GM18909 (cell line): ENCODE measurements at regions not wholly inside any gene's neighbourhood (a gene's known extent, or its start where the extent isn't known, plus 50 kb on each side); places are given as distances from the start of the nearest gene placed in this dataset.
A peak's percentile ranks its signal among the peaks of the same experiment; 100 is the strongest.
"Not testable (repeated sequence)": the region's sequence is repeated elsewhere in the genome, so short reads cannot be mapped to it uniquely, and the experiment has no call there.

ENCODE experiments used
- ATAC-seq: cut with Tn5 transposase; IDR thresholded peaks from one replicate; pipeline ENCODE4 v1.9.1; 2021; ENCODE audit warnings: mild to moderate bottlenecking; ENCODE audit not compliant: unreplicated experiment, poor library complexity

DNA sequence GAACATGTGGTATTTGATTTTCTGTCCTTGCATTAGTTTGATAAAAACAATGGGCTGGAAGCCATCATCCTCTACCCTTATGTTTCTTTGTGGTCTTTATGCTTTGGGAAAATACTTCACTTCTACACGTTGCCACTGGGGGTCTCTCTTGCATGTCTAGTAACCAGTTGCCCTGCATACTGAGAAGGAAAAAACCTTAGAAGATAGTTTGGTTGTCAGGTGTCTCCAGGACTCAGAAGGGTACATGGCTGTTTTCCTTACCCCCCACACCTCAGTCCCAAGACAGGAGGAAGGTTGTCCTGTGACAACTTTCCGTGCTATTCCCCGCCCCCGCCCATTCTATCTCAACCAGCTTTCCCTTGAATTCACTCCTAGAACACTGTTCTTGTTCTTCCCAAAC lies 62.1 kb upstream of the LANCL3 start:
- ATAC-seq: peak; percentile 71

DNA sequence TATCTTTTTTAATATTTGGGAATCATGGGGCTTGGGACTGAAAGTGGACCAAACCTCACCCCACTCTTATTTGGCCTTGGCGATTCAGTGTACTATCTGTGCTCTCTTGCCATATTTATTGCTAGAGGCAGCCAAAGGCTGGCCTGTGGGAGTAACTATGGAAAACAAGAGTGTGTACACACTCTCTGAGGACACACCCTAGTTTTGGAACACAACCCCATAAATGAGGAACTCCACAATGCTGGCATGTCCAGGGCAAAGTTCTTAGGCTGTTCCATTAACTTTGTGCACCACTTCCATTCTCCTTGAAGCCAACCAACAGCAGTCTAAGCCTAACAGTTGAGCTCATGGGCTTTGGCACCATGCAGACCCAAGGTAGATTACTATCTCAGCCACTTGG lies 54.9 kb upstream of the LANCL3 start:
- not testable (repeated sequence) for ATAC-seq

DNA sequence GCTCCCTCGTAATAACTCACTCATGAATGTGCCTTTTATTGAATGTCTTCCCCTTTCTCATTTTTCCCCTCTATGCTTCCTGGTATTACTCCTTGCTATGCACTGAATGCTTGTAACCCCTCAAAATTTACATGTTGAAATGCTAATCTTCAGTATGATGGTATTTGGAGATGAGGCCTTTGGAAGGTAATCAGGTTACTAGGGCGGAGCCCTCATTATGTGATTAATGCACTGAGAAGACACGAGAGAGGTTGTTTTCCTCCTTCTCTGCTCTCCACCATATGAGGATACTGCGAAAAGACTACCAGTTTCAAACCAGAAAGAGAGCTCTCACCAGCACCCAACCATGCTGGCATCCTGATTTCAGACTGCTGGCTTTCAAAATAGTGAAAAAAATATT lies 52.2 kb upstream of the LANCL3 start:
- ATAC-seq: not testable (repeated sequence)

DNA sequence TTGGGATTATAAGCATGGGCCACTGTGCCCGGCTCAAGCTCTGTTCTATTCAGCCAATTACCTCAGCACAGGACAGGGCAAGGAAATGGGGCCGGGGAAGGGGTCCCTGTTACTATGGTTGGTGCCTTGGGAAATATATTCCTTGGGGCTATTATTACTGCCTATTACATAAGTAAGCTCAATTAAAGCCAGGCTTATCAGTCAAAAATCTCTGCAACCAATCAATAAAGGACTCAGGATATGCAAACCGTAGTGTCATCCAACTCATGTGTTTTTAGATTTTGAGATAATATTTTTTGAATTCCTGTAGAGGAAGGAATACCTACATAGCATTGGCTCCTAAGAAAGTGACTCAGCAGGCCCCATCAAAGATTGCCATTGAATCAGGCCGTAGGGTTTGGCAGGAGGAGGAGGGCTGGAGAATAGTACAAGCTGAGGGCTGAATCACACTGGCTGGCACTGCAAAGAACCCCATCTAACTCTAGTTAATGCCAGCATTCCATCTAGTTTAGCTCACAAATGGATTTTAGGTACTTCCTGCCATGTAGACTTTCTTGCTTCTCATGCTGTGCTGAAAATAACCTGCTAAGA lies 50.5 kb upstream of the LANCL3 start:
- not testable (repeated sequence) for ATAC-seq
